Upper lobe of left lung (tissue), 6 donors: ENCODE measurements at regions not wholly inside any gene's neighbourhood (a gene's known extent, or its start where the extent isn't known, plus 50 kb on each side); places are given as distances from the start of the nearest gene placed in this dataset.
A peak's percentile ranks its signal among the peaks of the same experiment; 100 is the strongest.

Experiments used
- ATAC-seq, 2 donors: fragments of 200-7000 bp; cut with Tn5 transposase; one replicate each; pipeline ENCODE4 v1.9.1; 2022; ENCODE audit warnings: mild to moderate bottlenecking in 2 of 2, moderate library complexity in 2 of 2; ENCODE audit not compliant: low FRiP score in 2 of 2
- DNase-seq, 2 donors: peaks; one replicate each; pipeline ENCODE4 v3.0.0-alpha.2; 2019 to 2020
- H3K27ac ChIP-seq, 4 donors: fragments of 200-600 bp; sonication (generic); one replicate each; pipeline ENCODE4 v1.5.1; 2016 to 2019
- H3K27me3 ChIP-seq, 4 donors: fragments of 200-600 bp; sonication (generic); one replicate each; pipeline ENCODE4 v1.5.1; 2017 to 2019
- H3K36me3 ChIP-seq, 4 donors: fragments of 200-600 bp; sonication (generic); one replicate each; pipeline ENCODE4 v1.5.1; 2016 to 2019
- H3K4me1 ChIP-seq, 4 donors: fragments of 200-600 bp; sonication (generic); one replicate each; pipeline ENCODE4 v1.5.1; 2018 to 2019
- H3K4me3 ChIP-seq, 4 donors: fragments of 200-600 bp; sonication (generic); one replicate each; pipeline ENCODE4 v1.5.1; 2017 to 2019; ENCODE audit warnings: mild to moderate bottlenecking in 2 of 4, moderate library complexity in 1 of 4
- H3K9me3 ChIP-seq, 4 donors: fragments of 200-600 bp; sonication (generic); one replicate each; pipeline ENCODE4 v1.5.1; 2018 to 2019
- EP300 ChIP-seq, 4 donors: sonication (generic); formaldehyde crosslinking; IDR thresholded peaks; one replicate each; pipeline ENCODE4 v1.5.1; 2017; ENCODE audit warnings: antibody characterized with exemption in 4 of 4, control low read depth in 2 of 4
- POLR2A ChIP-seq, 4 donors: fragments of 450-650 bp; IDR thresholded peaks; one replicate each; pipeline ENCODE4 v1.5.1; 2016 to 2017; ENCODE audit warnings: antibody characterized with exemption in 4 of 4, mild to moderate bottlenecking in 2 of 4
- POLR2AphosphoS5 ChIP-seq, 2 donors: sonication (generic); formaldehyde crosslinking; IDR thresholded peaks; one replicate each; pipeline ENCODE4 v1.5.1; 2017; ENCODE audit warnings: antibody characterized with exemption in 2 of 2
- WGBS, 2 donors: methylation state at CpG; one replicate each; pipeline ENCODE4 v1.1.5; 2017 to 2018; 5-methylcytosine and 5-hydroxymethylcytosine counted together
- TF ChIP-seq, protein P1 (sequence below), 6 experiments: fragments of 450-650 bp in 4 of 6; fragments of 200-600 bp in 2 of 6; sonication (generic) in 2 of 6; IDR thresholded peaks; one replicate each; pipeline ENCODE4 v1.5.1; 2016 to 2019; ENCODE audit warnings: antibody characterized with exemption in 6 of 6
- donor health status: DM: no; HTN: no; CAD: no; lungs with moderate emphysema.
- donor health status: DM: no; HTN: yes; CAD: no; lungs with severe emphysema.

- H3K9me3 ChIP-seq: no peaks in the 10 kb centered on the region
- H3K27me3 ChIP-seq: no peaks in the 10 kb centered on the region
- no peaks in the 10 kb centered on the region for H3K36me3 ChIP-seq
- no peaks in the 10 kb centered on the region for H3K4me1 ChIP-seq
- WGBS, 2 donors: 54 to 61% methylated on average over 3 of the region's 3 CpGs
- ATAC-seq (no peak), DNase-seq (no peak)
- no peak overlapping the region for H3K27ac ChIP-seq
- TF ChIP-seq, protein P1, sequence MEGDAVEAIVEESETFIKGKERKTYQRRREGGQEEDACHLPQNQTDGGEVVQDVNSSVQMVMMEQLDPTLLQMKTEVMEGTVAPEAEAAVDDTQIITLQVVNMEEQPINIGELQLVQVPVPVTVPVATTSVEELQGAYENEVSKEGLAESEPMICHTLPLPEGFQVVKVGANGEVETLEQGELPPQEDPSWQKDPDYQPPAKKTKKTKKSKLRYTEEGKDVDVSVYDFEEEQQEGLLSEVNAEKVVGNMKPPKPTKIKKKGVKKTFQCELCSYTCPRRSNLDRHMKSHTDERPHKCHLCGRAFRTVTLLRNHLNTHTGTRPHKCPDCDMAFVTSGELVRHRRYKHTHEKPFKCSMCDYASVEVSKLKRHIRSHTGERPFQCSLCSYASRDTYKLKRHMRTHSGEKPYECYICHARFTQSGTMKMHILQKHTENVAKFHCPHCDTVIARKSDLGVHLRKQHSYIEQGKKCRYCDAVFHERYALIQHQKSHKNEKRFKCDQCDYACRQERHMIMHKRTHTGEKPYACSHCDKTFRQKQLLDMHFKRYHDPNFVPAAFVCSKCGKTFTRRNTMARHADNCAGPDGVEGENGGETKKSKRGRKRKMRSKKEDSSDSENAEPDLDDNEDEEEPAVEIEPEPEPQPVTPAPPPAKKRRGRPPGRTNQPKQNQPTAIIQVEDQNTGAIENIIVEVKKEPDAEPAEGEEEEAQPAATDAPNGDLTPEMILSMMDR (IDR thresholded peaks at IDR 0.05): no peak
- TF ChIP-seq POLR2AphosphoS5 (IDR thresholded peaks at IDR 0.05) (no peak), POLR2A (IDR thresholded peaks at IDR 0.05) (no peak), EP300 (IDR thresholded peaks at IDR 0.05) (no peak)
- H3K4me3 ChIP-seq: no peak overlapping the region
Measured at GRCh38 chr11:32224580-32224979, 133.7 kb downstream of the RCN1 start.

DNA sequence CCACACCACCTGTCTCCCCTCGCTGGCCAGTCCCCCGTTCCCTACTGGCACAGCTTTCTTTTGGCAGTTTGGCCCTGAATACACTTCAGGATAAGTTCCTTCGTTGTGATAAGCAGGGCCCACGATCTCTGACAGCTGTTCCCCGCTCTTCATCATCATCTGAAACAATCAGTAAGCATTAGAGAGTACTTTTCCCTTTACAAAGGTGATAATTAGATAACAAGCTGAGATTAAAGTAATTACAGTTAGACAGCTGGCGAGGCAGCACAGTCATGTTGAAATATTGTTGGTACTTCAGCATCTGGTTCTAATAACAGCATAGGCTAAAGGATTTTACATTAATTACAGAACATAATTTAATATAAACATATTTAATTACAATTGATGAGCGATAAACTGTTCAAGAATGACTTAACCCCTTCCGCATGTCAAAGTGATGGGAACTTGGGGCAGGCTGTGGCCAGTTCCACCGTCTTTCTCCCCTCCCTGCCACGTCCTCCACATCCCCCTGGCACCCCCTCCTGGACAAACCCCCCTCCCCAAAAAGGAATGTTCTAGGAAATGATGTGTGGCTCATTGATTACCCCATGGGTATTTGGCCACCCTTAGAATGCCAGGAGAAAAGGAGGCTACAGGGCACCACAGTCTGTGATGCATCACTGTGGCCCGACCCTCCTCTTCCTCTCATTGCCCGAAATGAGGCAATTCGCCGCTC is 134.9 kb downstream of the RCN1 start:
- DNase-seq: no peak
- H3K36me3 ChIP-seq: no peaks in the 10 kb centered on the region
- ATAC-seq: no peak
- TF ChIP-seq, protein P1 (IDR thresholded peaks at IDR 0.05): no peak
- no peak for TF ChIP-seq POLR2A (IDR thresholded peaks at IDR 0.05)
- TF ChIP-seq POLR2AphosphoS5 (IDR thresholded peaks at IDR 0.05): no peak
- no peak for TF ChIP-seq EP300 (IDR thresholded peaks at IDR 0.05)
- H3K4me1 ChIP-seq: no peaks in the 10 kb centered on the region
- H3K27ac ChIP-seq: no peak overlapping the region
- H3K27me3 ChIP-seq: no peaks in the 10 kb centered on the region
- H3K9me3 ChIP-seq: no peaks in the 10 kb centered on the region
- 72% methylated on average over 14 of the region's 14 CpGs for whole genome bisulfite sequencing, 2 donors
- no peak overlapping the region for H3K4me3 ChIP-seq

- H3K36me3 ChIP-seq: no peaks in the 10 kb centered on the region
- H3K27me3 ChIP-seq: no peaks in the 10 kb centered on the region
- TF ChIP-seq EP300 (IDR thresholded peaks at IDR 0.05): no peak
- TF ChIP-seq POLR2AphosphoS5 (IDR thresholded peaks at IDR 0.05): no peak
- no peak for TF ChIP-seq POLR2A (IDR thresholded peaks at IDR 0.05)
- no peak for ATAC-seq
- WGBS, 2 donors: 77 to 80% methylated on average over 5 of the region's 5 CpGs
- H3K27ac ChIP-seq: no peak overlapping the region
- DNase-seq: no peak
- H3K4me3 ChIP-seq: no peak overlapping the region
- no peaks in the 10 kb centered on the region for H3K9me3 ChIP-seq
- H3K4me1 ChIP-seq: no peaks in the 10 kb centered on the region
Measured at GRCh38 chr11:32226480-32226879, 135.6 kb downstream of the RCN1 start.

- H3K4me3 ChIP-seq: no peak overlapping the region
- WGBS, 2 donors: 93% methylated on average over 13 of the region's 13 CpGs
- H3K4me1 ChIP-seq: no peaks in the 10 kb centered on the region
- no peak for DNase-seq
- no peaks in the 10 kb centered on the region for H3K27me3 ChIP-seq
- H3K36me3 ChIP-seq: no peaks in the 10 kb centered on the region
- no peaks in the 10 kb centered on the region for H3K9me3 ChIP-seq
- TF ChIP-seq POLR2A (IDR thresholded peaks at IDR 0.05): no peak
- no peak for TF ChIP-seq EP300 (IDR thresholded peaks at IDR 0.05)
- TF ChIP-seq, protein P1 (IDR thresholded peaks at IDR 0.05): no peak
- no peak for TF ChIP-seq POLR2AphosphoS5 (IDR thresholded peaks at IDR 0.05)
- H3K27ac ChIP-seq: no peak overlapping the region
- no peak for ATAC-seq
Measured at GRCh38 chr11:32229576-32230240, 138.8 kb downstream of the RCN1 start.

- H3K27ac ChIP-seq: no peak overlapping the region
- H3K4me1 ChIP-seq: no peaks in the 10 kb centered on the region
- no peak for ATAC-seq
- WGBS, 2 donors: 63% methylated on average over 3 of the region's 3 CpGs
- H3K4me3 ChIP-seq: no peak overlapping the region
- no peak for DNase-seq
- no peaks in the 10 kb centered on the region for H3K27me3 ChIP-seq
- TF ChIP-seq, protein P1 (IDR thresholded peaks at IDR 0.05): peak in 3 of 6 experiments; percentile 9 to 19 (median 18)
- no peak for TF ChIP-seq POLR2A (IDR thresholded peaks at IDR 0.05)
- H3K36me3 ChIP-seq: no peaks in the 10 kb centered on the region
- no peaks in the 10 kb centered on the region for H3K9me3 ChIP-seq
Measured at GRCh38 chr11:32231909-32232493, 141.1 kb downstream of the RCN1 start.
